ENCODE measurements at regions not wholly inside any gene's neighbourhood (a gene's known extent, or its start where the extent isn't known, plus 50 kb on each side); places are given as distances from the start of the nearest gene placed in this dataset.

DNA sequence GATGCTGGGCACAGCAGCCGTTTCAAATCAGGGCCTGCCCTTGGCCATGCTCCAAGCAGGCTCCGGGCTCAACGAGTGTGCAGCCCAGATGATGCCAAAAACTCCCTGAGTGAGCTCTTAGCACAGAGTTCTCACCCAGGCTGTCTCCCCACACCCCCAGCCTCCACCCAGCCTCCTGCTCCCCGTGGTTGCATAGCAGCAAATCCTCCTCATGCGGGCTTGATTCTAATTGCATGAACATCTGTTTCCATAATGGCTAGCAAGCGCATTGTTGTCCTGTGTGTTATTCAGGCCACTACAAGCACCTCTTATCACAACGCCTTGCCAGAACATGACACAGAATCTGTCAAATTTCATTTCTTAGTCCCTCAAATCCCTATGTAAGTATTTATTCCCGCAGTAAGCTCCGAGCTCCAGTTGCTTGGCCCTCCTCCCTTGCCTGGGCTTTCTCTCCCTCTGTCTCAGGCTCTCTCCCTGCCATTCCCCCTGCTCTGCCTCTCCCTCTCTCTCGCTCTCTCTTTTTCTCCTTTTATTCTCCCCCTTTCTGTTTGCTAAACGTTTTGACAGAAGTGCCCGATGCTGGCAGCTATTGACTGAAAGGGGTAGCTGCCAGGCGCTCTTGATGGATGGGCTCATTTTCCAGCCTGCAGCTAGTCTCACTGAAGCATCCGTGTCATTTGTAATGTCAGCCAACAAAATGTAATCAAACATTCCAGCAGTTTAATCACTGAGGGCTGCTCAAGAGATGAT is 306.5 kb downstream of the IL20RB start:
- H3K4me1 ChIP-seq (ENCODE audit: insufficient read depth, low read length), result no peaks in the 10 kb centered on the region
- H3K27ac Mint-ChIP-seq, result no peak overlapping the region
- peaks cover 2% of the 10 kb centered on the region for H3K9me3 Mint-ChIP-seq
- TF ChIP-seq, protein P1, sequence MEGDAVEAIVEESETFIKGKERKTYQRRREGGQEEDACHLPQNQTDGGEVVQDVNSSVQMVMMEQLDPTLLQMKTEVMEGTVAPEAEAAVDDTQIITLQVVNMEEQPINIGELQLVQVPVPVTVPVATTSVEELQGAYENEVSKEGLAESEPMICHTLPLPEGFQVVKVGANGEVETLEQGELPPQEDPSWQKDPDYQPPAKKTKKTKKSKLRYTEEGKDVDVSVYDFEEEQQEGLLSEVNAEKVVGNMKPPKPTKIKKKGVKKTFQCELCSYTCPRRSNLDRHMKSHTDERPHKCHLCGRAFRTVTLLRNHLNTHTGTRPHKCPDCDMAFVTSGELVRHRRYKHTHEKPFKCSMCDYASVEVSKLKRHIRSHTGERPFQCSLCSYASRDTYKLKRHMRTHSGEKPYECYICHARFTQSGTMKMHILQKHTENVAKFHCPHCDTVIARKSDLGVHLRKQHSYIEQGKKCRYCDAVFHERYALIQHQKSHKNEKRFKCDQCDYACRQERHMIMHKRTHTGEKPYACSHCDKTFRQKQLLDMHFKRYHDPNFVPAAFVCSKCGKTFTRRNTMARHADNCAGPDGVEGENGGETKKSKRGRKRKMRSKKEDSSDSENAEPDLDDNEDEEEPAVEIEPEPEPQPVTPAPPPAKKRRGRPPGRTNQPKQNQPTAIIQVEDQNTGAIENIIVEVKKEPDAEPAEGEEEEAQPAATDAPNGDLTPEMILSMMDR (IDR thresholded peaks at IDR 0.05), result no peak
- no peaks in the 10 kb centered on the region for H3K9me3 ChIP-seq (ENCODE audit: control insufficient read depth in 1 of 2, insufficient read depth in 1 of 2, low read length in 2 of 2)
- no peak overlapping the region for H3K4me3 ChIP-seq (ENCODE audit: low read length)
- ChIA-PET POLR2A (no interaction called here), CTCF (no interaction called here)
- H3K36me3 Mint-ChIP-seq (ENCODE audit: low read depth), result no peaks in the 10 kb centered on the region
- no peak overlapping the region for H3K27ac ChIP-seq (ENCODE audit: low read depth in 1 of 2, low read length in 2 of 2)
- intact Hi-C loops (cut with DNase I, micrococcal nuclease), result no loop called here
- no peaks in the 10 kb centered on the region for H3K36me3 ChIP-seq (ENCODE audit: insufficient read depth, low read length)
- no peaks in the 10 kb centered on the region for H3K27me3 ChIP-seq (ENCODE audit: control insufficient read depth in 1 of 2, insufficient read depth in 2 of 2, low read length in 2 of 2)
- no peak overlapping the region for H3K4me3 Mint-ChIP-seq
- no peak for DNase-seq
- peaks cover 10% of the 10 kb centered on the region for H3K27me3 Mint-ChIP-seq
- no peak for ATAC-seq (ENCODE audit: poor library complexity)
- H3K4me1 Mint-ChIP-seq (ENCODE audit: low read depth), result no peaks in the 10 kb centered on the region

DNA sequence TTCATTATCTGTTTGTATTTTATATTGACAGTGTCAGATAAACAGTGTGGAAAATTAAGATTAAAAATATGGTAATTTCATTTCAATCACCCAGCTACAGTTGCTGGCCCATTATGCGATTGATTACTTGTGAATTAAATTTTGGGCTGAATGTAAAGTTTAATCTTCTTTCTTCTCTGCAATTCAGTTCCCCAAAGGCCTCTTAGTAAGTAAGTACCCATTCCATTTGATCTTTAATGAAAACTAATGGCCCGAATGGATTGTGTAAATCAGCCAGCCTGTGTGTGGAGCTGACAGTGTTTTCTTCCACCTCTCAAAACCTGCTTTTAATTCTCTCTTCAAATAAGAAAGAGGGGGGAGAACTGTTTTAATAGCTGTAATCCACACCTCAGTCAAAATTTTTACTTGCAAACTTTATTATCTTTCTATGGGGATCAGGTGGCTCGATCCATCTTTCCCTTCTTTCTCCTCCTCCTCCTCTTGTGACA is 307.1 kb downstream of the IL20RB start:
- no peaks in the 10 kb centered on the region for H3K36me3 ChIP-seq (ENCODE audit: insufficient read depth, low read length)
- intact Hi-C loops (cut with DNase I, micrococcal nuclease), result no loop called here
- TF ChIP-seq, protein P1 (IDR thresholded peaks at IDR 0.05), result no peak
- ChIA-PET POLR2A (no interaction called here), CTCF (no interaction called here)
- ATAC-seq (ENCODE audit: poor library complexity), result no peak
- no peak overlapping the region for H3K4me3 ChIP-seq (ENCODE audit: low read length)
- DNase-seq, result no peak
- Mint-ChIP-seq H3K27me3 (peaks cover 6% of the 10 kb centered on the region), H3K9me3 (peaks cover 2% of the 10 kb centered on the region), H3K4me3 (no peak overlapping the region), H3K36me3 (ENCODE audit: low read depth) (no peaks in the 10 kb centered on the region), H3K27ac (no peak overlapping the region), H3K4me1 (ENCODE audit: low read depth) (no peaks in the 10 kb centered on the region)
- H3K9me3 ChIP-seq (ENCODE audit: control insufficient read depth in 1 of 2, insufficient read depth in 1 of 2, low read length in 2 of 2), result no peaks in the 10 kb centered on the region
- no peaks in the 10 kb centered on the region for H3K27me3 ChIP-seq (ENCODE audit: control insufficient read depth in 1 of 2, insufficient read depth in 2 of 2, low read length in 2 of 2)
- H3K4me1 ChIP-seq (ENCODE audit: insufficient read depth, low read length), result no peaks in the 10 kb centered on the region
- no peak overlapping the region for H3K27ac ChIP-seq (ENCODE audit: low read depth in 1 of 2, low read length in 2 of 2)

DNA sequence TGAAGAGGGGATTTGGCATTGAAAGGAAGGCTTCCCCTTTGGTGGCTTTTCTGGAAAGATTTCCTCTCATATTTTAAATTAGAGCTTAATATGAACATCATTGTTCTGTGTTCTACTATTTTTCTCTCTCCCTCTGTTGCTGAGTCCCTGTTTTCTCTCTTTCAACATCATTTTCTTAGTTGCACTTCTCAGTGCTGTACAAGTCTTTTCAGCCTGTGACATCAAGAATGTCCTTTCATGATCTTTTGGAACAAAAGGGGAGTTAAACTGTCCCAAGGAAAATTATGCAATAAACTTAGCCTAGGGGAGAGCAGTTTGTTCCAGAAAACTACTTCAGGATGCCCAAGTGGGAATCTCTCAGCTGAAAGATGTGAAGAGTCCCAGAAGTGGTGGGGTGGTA is 325.1 kb downstream of the IL20RB start:
- H3K27me3 ChIP-seq (ENCODE audit: control insufficient read depth in 1 of 2, insufficient read depth in 2 of 2, low read length in 2 of 2), result no peaks in the 10 kb centered on the region
- TF ChIP-seq, protein P1 (IDR thresholded peaks at IDR 0.05), result no peak
- H3K4me1 ChIP-seq (ENCODE audit: insufficient read depth, low read length), result no peaks in the 10 kb centered on the region
- intact Hi-C loops (cut with DNase I, micrococcal nuclease), result no loop called here
- ChIA-PET CTCF (no interaction called here), POLR2A (no interaction called here)
- Mint-ChIP-seq H3K4me3 (no peak overlapping the region), H3K27ac (no peak overlapping the region), H3K27me3 (peaks cover 4% of the 10 kb centered on the region), H3K36me3 (ENCODE audit: low read depth) (no peaks in the 10 kb centered on the region), H3K9me3 (peaks cover 2% of the 10 kb centered on the region), H3K4me1 (ENCODE audit: low read depth) (no peaks in the 10 kb centered on the region)
- H3K9me3 ChIP-seq (ENCODE audit: control insufficient read depth in 1 of 2, insufficient read depth in 1 of 2, low read length in 2 of 2), result no peaks in the 10 kb centered on the region
- no peak overlapping the region for H3K4me3 ChIP-seq (ENCODE audit: low read length)
- no peaks in the 10 kb centered on the region for H3K36me3 ChIP-seq (ENCODE audit: insufficient read depth, low read length)
- ATAC-seq (ENCODE audit: poor library complexity) (no peak), DNase-seq (no peak)
- H3K27ac ChIP-seq (ENCODE audit: low read depth in 1 of 2, low read length in 2 of 2), result no peak overlapping the region

Data from CD4-positive, alpha-beta T cell (primary cell).